Astrocyte of the spinal cord (primary cell): ENCODE measurements at regions not wholly inside any gene's neighbourhood (a gene's known extent, or its start where the extent isn't known, plus 50 kb on each side); places are given as distances from the start of the nearest gene placed in this dataset.

ENCODE experiments used
- DNase-seq: peaks from one replicate; pipeline ENCODE4 v3.0.0; 2011; ENCODE audit warnings: low read depth, low spot score
- H3K4me3 ChIP-seq: 2 replicates; pipeline ENCODE4 v1.5.1; 2011; ENCODE audit warnings: low read depth, mild to moderate bottlenecking, low read length, moderate library complexity
- CTCF ChIP-seq: IDR thresholded peaks from 2 replicates; pipeline ENCODE4 v1.5.1; 2012; ENCODE audit warnings: low read depth, mild to moderate bottlenecking, low read length, inconsistent platforms
- in situ Hi-C: cut with HindIII; loops from 2 replicates; pipeline ENCODE4 v1.10.0; 2017; ENCODE audit warnings: low sequenced_read_pairs

- in situ Hi-C loops: no loop called here
- no peak overlapping the region for H3K4me3 ChIP-seq
- no peak for TF ChIP-seq CTCF
- no peak for DNase-seq
These were observed 400.6 kb upstream of the VSTM2A start for GRCh38 chr7:54141576-54141975.

DNA sequence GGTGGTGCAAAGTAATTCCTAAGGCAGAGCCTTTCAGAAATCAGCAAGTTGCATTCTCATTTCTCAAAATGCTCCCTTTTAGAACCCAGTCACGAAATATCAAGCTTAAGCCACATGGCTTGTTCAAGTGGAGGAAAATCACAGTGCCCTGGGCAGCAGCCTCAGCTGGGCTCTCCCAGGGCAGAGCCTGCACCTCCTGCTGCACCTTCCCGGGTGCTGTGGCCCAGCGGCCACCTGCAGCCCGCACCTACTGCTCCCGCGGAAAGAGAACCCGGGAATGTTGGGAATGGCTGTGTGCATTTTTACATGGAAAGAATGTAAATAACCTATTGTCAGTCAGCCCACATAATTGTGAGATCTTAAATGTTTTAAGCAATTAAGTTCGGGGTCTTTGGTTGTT lies 396.5 kb upstream of the VSTM2A start:
- TF ChIP-seq CTCF: no peak
- in situ Hi-C loops: no loop called here
- no peak overlapping the region for H3K4me3 ChIP-seq
- no peak for DNase-seq

DNA sequence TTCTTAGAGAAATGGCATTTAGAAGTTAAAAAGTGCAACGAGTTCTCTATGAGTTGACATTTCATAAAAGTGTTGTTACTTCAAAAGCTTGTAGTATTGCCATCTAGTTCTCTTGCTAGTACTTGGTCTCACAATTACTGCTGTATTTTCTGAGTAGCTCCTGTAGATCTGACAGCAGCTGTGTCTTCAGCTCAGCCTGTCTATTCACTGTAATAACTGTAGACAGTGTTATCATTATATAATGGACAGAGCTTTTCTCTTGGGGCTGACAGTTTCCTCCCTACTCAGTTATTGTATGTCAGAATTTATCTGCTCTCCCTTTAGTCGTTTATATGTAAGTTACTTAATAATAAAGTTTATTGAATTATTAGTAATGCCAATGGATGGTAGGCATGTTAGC lies 388.7 kb upstream of the VSTM2A start:
- no peak for DNase-seq
- no peak overlapping the region for H3K4me3 ChIP-seq
- TF ChIP-seq CTCF: no peak
- in situ Hi-C loops: no loop called here

DNA sequence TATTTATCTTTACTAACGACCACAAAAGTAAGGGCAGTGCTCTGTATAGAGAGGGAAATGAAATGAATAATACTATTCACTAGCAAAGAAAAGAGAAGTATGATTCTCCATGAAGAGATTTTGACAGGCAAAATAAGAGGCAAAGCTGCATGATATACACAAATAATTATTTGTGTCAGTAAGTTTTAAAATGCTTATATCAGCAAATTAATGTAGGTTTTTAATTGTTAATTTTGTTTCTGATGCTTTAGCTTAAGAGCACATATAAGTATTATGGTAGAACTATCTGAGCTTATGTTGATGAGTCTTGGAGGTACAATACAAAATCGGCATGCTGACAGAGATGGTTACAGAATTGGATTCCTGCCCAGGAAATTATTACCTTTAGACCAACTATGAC lies 383.1 kb upstream of the VSTM2A start:
- H3K4me3 ChIP-seq: no peak overlapping the region
- no peak for TF ChIP-seq CTCF
- no peak for DNase-seq
- in situ Hi-C loops: no loop called here

- H3K4me3 ChIP-seq: no peak overlapping the region
- TF ChIP-seq CTCF: no peak
- no peak for DNase-seq
- in situ Hi-C loops: no loop called here
These were observed 380.6 kb upstream of the VSTM2A start for GRCh38 chr7:54161621-54162020.

GRCh38 chr7:54166419-54166818 lies 375.8 kb upstream of the VSTM2A start:
- DNase-seq: no peak
- TF ChIP-seq CTCF: no peak
- H3K4me3 ChIP-seq: no peak overlapping the region
- in situ Hi-C loops: no loop called here
